ENCODE measurements at regions not wholly inside any gene's neighbourhood (a gene's known extent, or its start where the extent isn't known, plus 50 kb on each side); places are given as distances from the start of the nearest gene placed in this dataset.

DNA sequence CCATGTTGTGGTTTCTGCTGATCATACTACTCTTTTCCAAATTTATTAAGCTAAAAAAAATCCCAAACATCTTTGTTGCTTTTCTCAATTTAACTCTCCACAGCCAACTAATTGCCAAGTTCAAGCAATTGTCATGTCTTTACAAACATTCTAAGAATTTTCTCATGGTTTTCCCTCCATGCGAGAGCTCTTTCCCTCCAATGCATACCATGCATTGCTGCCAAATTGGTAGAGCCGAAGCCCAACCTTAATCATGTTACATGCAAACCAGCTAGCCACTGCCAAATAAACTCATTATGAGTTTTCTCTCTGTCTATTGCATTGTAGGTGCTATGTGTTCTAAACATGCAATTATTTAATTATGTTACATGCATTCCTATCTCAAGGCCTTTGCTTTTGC is 123.9 kb downstream of the GC start:
- Histone ChIP-seq H3K14ac (replicated peaks; ENCODE audit: low read depth, low read length) (no peak overlapping the region), H3K27me3 (ENCODE audit: control insufficient read depth, insufficient read depth, low read length) (peaks cover 4% of the 10 kb centered on the region), H3K4me1 (ENCODE audit: control insufficient read depth, insufficient read depth, low read length) (no peaks in the 10 kb centered on the region), H3K18ac (ENCODE audit: low read depth, low read length) (no peak overlapping the region), H3K4ac (ENCODE audit: low read depth, low read length) (no peak overlapping the region), H2BK5ac (ENCODE audit: low read depth, low read length, poor library complexity, severe bottlenecking) (no peak overlapping the region), H3K27ac (ENCODE audit: insufficient read depth, low read length) (no peak overlapping the region), H4K8ac (ENCODE audit: low read depth in 2 of 2, low read length in 2 of 2) (no peak overlapping the region), H2AK9ac (replicated peaks; ENCODE audit: low read depth, low read length, poor library complexity) (no peak overlapping the region), H4K91ac (ENCODE audit: insufficient read depth, low read depth, low read length) (no peak overlapping the region), H2BK120ac (ENCODE audit: low read depth, low read length) (no peak overlapping the region), H3K23ac (ENCODE audit: low read depth, low read length) (no peak overlapping the region), H2BK15ac (ENCODE audit: low read depth, low read length) (no peak overlapping the region), H2AFZ (replicated peaks; ENCODE audit: low read length, poor library complexity) (no peak overlapping the region), H3K36me3 (ENCODE audit: control insufficient read depth, insufficient read depth, low read length) (no peaks in the 10 kb centered on the region), H2AK5ac (ENCODE audit: low read depth, low read length) (no peak overlapping the region), H3K9me3 (ENCODE audit: control insufficient read depth, insufficient read depth, low read length) (no peaks in the 10 kb centered on the region), H4K20me1 (ENCODE audit: insufficient read depth, low read length) (no peaks in the 10 kb centered on the region), H3K4me3 (ENCODE audit: insufficient read depth, low read depth, low read length) (no peak overlapping the region), H2BK20ac (ENCODE audit: low read depth, low read length) (no peak overlapping the region), H4K5ac (ENCODE audit: low read depth, low read length) (no peak overlapping the region), H3K4me2 (ENCODE audit: low read depth, low read length) (no peak overlapping the region), H3K79me1 (ENCODE audit: low read depth in 1 of 2, low read length in 2 of 2) (no peaks in the 10 kb centered on the region), H3K9ac (ENCODE audit: low read depth, low read length) (no peak overlapping the region), H3K56ac (ENCODE audit: extremely low read depth, insufficient read depth, low read length) (no peak overlapping the region), H3K9me1 (ENCODE audit: insufficient read depth, low read length) (no peaks in the 10 kb centered on the region)
- intact Hi-C loops (cut with micrococcal nuclease) (no loop called here), dilution Hi-C loops (cut with HindIII; ENCODE audit: low sequenced_read_pairs, unreplicated experiment) (no loop called here), in situ Hi-C loops (cut with MboI; ENCODE audit: low sequenced_read_pairs) (loop anchor here (10.0 kb wide), 1 partner anchor 65 kb away; no protein-coding TSS in a partner anchor)
- WGBS, 2 experiments (ENCODE audit: extremely low coverage in 2 of 2, insufficient read length in 1 of 2) = no CpG with 5 or more reads among the region's 2 CpGs
- ChIA-PET POLR2A (ENCODE audit: unreplicated experiment) (no interaction called here), CTCF (no interaction called here)
- no peak for ATAC-seq (ENCODE audit: low read depth)
- no peak for DNase-seq
- TF ChIP-seq SMC3 (IDR thresholded peaks at IDR 0.05; ENCODE audit: low read depth, low read length) = no peak
- no peak for TF ChIP-seq RCOR1 (IDR thresholded peaks at IDR 0.05; ENCODE audit: insufficient replicate concordance, low read length)
- TF ChIP-seq RAD21 (IDR thresholded peaks at IDR 0.05; ENCODE audit: low read length) = no peak
- BruUV-seq (replicated peaks) = no TSS peak

Data from IMR-90 (cell line).